SK-N-SH treated with all-trans-retinoic acid at 6 μM for 48 hours (cell line): ENCODE measurements at regions not wholly inside any gene's neighbourhood (a gene's known extent, or its start where the extent isn't known, plus 50 kb on each side); places are given as distances from the start of the nearest gene placed in this dataset.

Experiments
- ATAC-seq: fragments of 200-7000 bp; cut with Tn5 transposase; 3 replicates; pipeline ENCODE4 v1.9.1; 2020; ENCODE audit warnings: mild to moderate bottlenecking, moderate library complexity
- ARNTL ChIP-seq: fragments of 450-650 bp; formaldehyde crosslinking; IDR thresholded peaks from 2 replicates; pipeline ENCODE4 v1.5.0; 2020; ENCODE audit warnings: low read depth, mild to moderate bottlenecking, moderate library complexity, borderline replicate concordance
- BACH2 ChIP-seq: fragments of 250-450 bp; sonication (Bioruptor Pico); IDR thresholded peaks from 2 replicates; pipeline ENCODE4 v1.9.0; 2021; ENCODE audit warnings: mild to moderate bottlenecking, borderline replicate concordance
- CREB5 ChIP-seq: fragments of 250-450 bp; sonication (Bioruptor Pico); IDR thresholded peaks from 2 replicates; pipeline ENCODE4 v1.5.1; 2020; ENCODE audit warnings: low read depth, mild to moderate bottlenecking, moderate library complexity
- ESRRG ChIP-seq: fragments of 250-450 bp; sonication (Bioruptor Pico); IDR thresholded peaks from 2 replicates; pipeline ENCODE4 v1.6.1; 2021; ENCODE audit warnings: mild to moderate bottlenecking
- ISL1 ChIP-seq: fragments of 250-450 bp; sonication (Bioruptor Pico); IDR thresholded peaks from 2 replicates; pipeline ENCODE4 v2.1.2; 2022; ENCODE audit warnings: mild to moderate bottlenecking, moderate library complexity
- OSR1 ChIP-seq: fragments of 250-450 bp; sonication (Bioruptor Pico); IDR thresholded peaks from 2 replicates; pipeline ENCODE4 v1.8.0; 2022; ENCODE audit warnings: moderate library complexity, mild to moderate bottlenecking, inconsistent platforms
- PPARA ChIP-seq: fragments of 250-450 bp; sonication (Bioruptor Pico); IDR thresholded peaks from 2 replicates; pipeline ENCODE4 v1.5.0; 2020; ENCODE audit warnings: mild to moderate bottlenecking, borderline replicate concordance
- RARB ChIP-seq: fragments of 250-450 bp; sonication (Bioruptor Pico); IDR thresholded peaks from 2 replicates; pipeline ENCODE4 v1.8.0; 2021; ENCODE audit warnings: mild to moderate bottlenecking, moderate library complexity
- SNAI2 ChIP-seq: fragments of 250-450 bp; sonication (Bioruptor Pico); IDR thresholded peaks from 2 replicates; pipeline ENCODE4 v1.5.0; 2020; ENCODE audit warnings: mild to moderate bottlenecking, moderate library complexity
- TCF4 ChIP-seq: fragments of 250-450 bp; sonication (Bioruptor Pico); IDR thresholded peaks from 2 replicates; pipeline ENCODE4 v1.8.0; 2021; ENCODE audit warnings: mild to moderate bottlenecking, moderate library complexity, borderline replicate concordance
- TOX ChIP-seq: fragments of 250-450 bp; sonication (Bioruptor Pico); IDR thresholded peaks from 2 replicates; pipeline ENCODE4 v1.8.0; 2021; ENCODE audit warnings: mild to moderate bottlenecking, moderate library complexity, borderline replicate concordance
- TSHZ2 ChIP-seq: fragments of 250-450 bp; sonication (Bioruptor Pico); IDR thresholded peaks from 2 replicates; pipeline ENCODE4 v1.5.0; 2020; ENCODE audit warnings: mild to moderate bottlenecking, moderate library complexity
- ZC3H10 ChIP-seq: fragments of 250-450 bp; sonication (Bioruptor Pico); IDR thresholded peaks from 2 replicates; pipeline ENCODE4 v1.5.1; 2021; ENCODE audit warnings: mild to moderate bottlenecking, moderate library complexity
- ZFP3 ChIP-seq: fragments of 250-450 bp; sonication (Bioruptor Pico); IDR thresholded peaks from 2 replicates; pipeline ENCODE4 v1.5.0; 2020; ENCODE audit warnings: mild to moderate bottlenecking, moderate library complexity
- ZFP30 ChIP-seq: fragments of 450-650 bp; formaldehyde crosslinking; IDR thresholded peaks from 2 replicates; pipeline ENCODE4 v1.5.0; 2022; ENCODE audit warnings: mild to moderate bottlenecking, moderate library complexity
- ZNF70 ChIP-seq: fragments of 450-650 bp; formaldehyde crosslinking; IDR thresholded peaks from 2 replicates; pipeline ENCODE4 v1.5.0; 2020; ENCODE audit warnings: mild to moderate bottlenecking, moderate library complexity
- ZNF8 ChIP-seq: fragments of 450-650 bp; formaldehyde crosslinking; IDR thresholded peaks from 2 replicates; pipeline ENCODE4 v1.5.0; 2020; ENCODE audit warnings: mild to moderate bottlenecking, moderate library complexity
- TF ChIP-seq, protein P1 (sequence below): fragments of 250-450 bp; sonication (Bioruptor Pico); IDR thresholded peaks from 2 replicates; pipeline ENCODE4 v1.8.0; 2020; ENCODE audit warnings: mild to moderate bottlenecking, moderate library complexity, borderline replicate concordance
- TF ChIP-seq, protein P2 (sequence below): fragments of 250-450 bp; sonication (Bioruptor Pico); IDR thresholded peaks from 2 replicates; pipeline ENCODE4 v1.8.0; 2021; ENCODE audit warnings: low read depth, mild to moderate bottlenecking, moderate library complexity, borderline replicate concordance
- TF ChIP-seq, protein P3 (sequence below): fragments of 250-450 bp; sonication (Bioruptor Pico); IDR thresholded peaks from 2 replicates; pipeline ENCODE4 v1.5.1; 2021; ENCODE audit warnings: mild to moderate bottlenecking, moderate library complexity

- TF ChIP-seq, protein P1, sequence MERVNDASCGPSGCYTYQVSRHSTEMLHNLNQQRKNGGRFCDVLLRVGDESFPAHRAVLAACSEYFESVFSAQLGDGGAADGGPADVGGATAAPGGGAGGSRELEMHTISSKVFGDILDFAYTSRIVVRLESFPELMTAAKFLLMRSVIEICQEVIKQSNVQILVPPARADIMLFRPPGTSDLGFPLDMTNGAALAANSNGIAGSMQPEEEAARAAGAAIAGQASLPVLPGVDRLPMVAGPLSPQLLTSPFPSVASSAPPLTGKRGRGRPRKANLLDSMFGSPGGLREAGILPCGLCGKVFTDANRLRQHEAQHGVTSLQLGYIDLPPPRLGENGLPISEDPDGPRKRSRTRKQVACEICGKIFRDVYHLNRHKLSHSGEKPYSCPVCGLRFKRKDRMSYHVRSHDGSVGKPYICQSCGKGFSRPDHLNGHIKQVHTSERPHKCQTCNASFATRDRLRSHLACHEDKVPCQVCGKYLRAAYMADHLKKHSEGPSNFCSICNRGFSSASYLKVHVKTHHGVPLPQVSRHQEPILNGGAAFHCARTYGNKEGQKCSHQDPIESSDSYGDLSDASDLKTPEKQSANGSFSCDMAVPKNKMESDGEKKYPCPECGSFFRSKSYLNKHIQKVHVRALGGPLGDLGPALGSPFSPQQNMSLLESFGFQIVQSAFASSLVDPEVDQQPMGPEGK (CRISPR knock-in tag) = no peak
- TF ChIP-seq ZNF8 (CRISPR knock-in tag) = no peak
- no peak for TF ChIP-seq SNAI2
- no peak for TF ChIP-seq CREB5 (CRISPR knock-in tag)
- TF ChIP-seq ESRRG (CRISPR knock-in tag) = no peak
- TF ChIP-seq TSHZ2 (CRISPR knock-in tag) = no peak
- TF ChIP-seq ZFP30 (CRISPR knock-in tag) = no peak
- no peak for TF ChIP-seq ARNTL
- no peak for TF ChIP-seq TCF4 (CRISPR knock-in tag)
- TF ChIP-seq BACH2 (CRISPR knock-in tag) = no peak
- TF ChIP-seq, protein P2, sequence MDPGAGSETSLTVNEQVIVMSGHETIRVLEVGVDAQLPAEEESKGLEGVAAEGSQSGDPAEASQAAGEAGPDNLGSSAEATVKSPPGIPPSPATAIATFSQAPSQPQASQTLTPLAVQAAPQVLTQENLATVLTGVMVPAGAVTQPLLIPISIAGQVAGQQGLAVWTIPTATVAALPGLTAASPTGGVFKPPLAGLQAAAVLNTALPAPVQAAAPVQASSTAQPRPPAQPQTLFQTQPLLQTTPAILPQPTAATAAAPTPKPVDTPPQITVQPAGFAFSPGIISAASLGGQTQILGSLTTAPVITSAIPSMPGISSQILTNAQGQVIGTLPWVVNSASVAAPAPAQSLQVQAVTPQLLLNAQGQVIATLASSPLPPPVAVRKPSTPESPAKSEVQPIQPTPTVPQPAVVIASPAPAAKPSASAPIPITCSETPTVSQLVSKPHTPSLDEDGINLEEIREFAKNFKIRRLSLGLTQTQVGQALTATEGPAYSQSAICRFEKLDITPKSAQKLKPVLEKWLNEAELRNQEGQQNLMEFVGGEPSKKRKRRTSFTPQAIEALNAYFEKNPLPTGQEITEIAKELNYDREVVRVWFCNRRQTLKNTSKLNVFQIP = no peak
- TF ChIP-seq PPARA (CRISPR knock-in tag) = no peak
- no peak for TF ChIP-seq OSR1
- no peak for TF ChIP-seq RARB (CRISPR knock-in tag)
- ATAC-seq = no peak
Observed at GRCh38 chr2:53036196-53036595, 731.4 kb upstream of the CHAC2 start.

DNA sequence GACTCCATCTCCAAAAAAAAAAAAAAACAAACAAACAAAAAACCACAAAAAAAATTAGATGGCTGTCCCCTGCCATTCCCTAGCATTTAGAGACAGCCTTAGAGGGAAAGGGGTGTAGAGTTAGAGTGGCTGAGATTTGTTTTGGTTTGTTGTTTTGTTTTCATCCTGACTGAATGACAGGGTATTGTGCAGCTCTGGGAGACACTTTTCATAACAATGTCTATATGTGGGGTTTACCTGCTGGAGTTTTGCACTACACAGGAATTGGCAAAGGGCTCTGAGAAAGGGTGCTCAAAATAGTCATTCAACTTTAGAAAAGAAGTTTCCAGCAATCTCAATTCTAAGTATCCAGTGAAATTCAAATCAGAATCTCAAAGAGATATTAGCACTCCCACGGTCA, 732.5 kb upstream of the CHAC2 start:
- ATAC-seq = no peak
- TF ChIP-seq ZFP3 (no peak), ZNF70 (CRISPR knock-in tag) (no peak)
- TF ChIP-seq, all 23 proteins: peak for 0

GRCh38 chr2:53033411-53033810, 734.2 kb upstream of the CHAC2 start:
- no peak for ATAC-seq
- no peak for TF ChIP-seq ZC3H10 (CRISPR knock-in tag)
- TF ChIP-seq, protein P2 = no peak
- TF ChIP-seq RARB (CRISPR knock-in tag) = no peak
- TF ChIP-seq TOX (CRISPR knock-in tag) = no peak
- TF ChIP-seq, protein P3, sequence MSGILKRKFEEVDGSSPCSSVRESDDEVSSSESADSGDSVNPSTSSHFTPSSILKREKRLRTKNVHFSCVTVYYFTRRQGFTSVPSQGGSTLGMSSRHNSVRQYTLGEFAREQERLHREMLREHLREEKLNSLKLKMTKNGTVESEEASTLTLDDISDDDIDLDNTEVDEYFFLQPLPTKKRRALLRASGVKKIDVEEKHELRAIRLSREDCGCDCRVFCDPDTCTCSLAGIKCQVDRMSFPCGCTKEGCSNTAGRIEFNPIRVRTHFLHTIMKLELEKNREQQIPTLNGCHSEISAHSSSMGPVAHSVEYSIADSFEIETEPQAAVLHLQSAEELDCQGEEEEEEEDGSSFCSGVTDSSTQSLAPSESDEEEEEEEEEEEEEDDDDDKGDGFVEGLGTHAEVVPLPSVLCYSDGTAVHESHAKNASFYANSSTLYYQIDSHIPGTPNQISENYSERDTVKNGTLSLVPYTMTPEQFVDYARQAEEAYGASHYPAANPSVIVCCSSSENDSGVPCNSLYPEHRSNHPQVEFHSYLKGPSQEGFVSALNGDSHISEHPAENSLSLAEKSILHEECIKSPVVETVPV (CRISPR knock-in tag) = no peak
- no peak for TF ChIP-seq TCF4 (CRISPR knock-in tag)
- TF ChIP-seq ISL1 = no peak
- TF ChIP-seq PPARA (CRISPR knock-in tag) = no peak
- no peak for TF ChIP-seq OSR1
- TF ChIP-seq BACH2 (CRISPR knock-in tag) = no peak
- TF ChIP-seq ZFP3 = no peak
- TF ChIP-seq, protein P1 (CRISPR knock-in tag) = no peak
